GM23248 (cell line): ENCODE measurements at regions not wholly inside any gene's neighbourhood (a gene's known extent, or its start where the extent isn't known, plus 50 kb on each side); places are given as distances from the start of the nearest gene placed in this dataset.

ENCODE experiments used
- EZH2 ChIP-seq: fragments of 200-600 bp; sonication (generic); IDR thresholded peaks from 2 replicates; pipeline ENCODE4 v1.6.1; 2018; ENCODE audit warnings: antibody characterized with exemption, mild to moderate bottlenecking; ENCODE audit not compliant: insufficient read depth, poor library complexity, severe bottlenecking
- EZH2phosphoT487 ChIP-seq: fragments of 200-600 bp; sonication (generic); IDR thresholded peaks from 2 replicates; pipeline ENCODE4 v1.6.1; 2018; ENCODE audit warnings: antibody characterized with exemption, moderate library complexity, mild to moderate bottlenecking, low read depth; ENCODE audit not compliant: insufficient read depth

DNA sequence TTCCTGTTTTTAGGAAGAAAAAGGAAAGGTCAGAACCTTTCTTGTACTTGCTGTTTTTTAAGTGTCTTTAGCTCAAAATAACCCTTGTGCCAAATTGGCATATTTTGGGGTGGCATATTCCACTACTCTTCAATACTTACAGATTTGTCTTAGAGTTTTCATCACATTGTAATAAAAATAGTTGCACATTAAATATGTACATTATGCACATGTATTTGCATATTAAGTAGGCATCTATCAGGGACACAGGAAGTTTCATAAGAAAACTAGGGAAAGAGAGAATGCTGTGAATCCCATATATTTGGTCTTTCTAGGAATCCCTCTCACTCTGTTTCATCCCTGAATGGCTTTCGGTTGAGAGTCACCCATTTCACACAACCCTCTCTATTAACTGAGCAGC lies 139.6 kb downstream of the LARP7 start:
- TF ChIP-seq EZH2 (no peak), EZH2phosphoT487 (no peak)
